AG10803 (cell line): ENCODE measurements at regions not wholly inside any gene's neighbourhood (a gene's known extent, or its start where the extent isn't known, plus 50 kb on each side); places are given as distances from the start of the nearest gene placed in this dataset.

Experiments used
- DNase-seq: peaks from one replicate; pipeline ENCODE4 v3.0.0; 2010; ENCODE audit warnings: low read depth
- H3K4me3 ChIP-seq: 2 replicates; pipeline ENCODE4 v1.5.1; 2011; ENCODE audit warnings: mild to moderate bottlenecking, low read length, control low read depth
- CTCF ChIP-seq: conservative IDR thresholded peaks from 2 replicates; pipeline ENCODE4 v1.5.1; 2011; ENCODE audit warnings: mild to moderate bottlenecking, low read length, control low read depth, inconsistent platforms

DNA sequence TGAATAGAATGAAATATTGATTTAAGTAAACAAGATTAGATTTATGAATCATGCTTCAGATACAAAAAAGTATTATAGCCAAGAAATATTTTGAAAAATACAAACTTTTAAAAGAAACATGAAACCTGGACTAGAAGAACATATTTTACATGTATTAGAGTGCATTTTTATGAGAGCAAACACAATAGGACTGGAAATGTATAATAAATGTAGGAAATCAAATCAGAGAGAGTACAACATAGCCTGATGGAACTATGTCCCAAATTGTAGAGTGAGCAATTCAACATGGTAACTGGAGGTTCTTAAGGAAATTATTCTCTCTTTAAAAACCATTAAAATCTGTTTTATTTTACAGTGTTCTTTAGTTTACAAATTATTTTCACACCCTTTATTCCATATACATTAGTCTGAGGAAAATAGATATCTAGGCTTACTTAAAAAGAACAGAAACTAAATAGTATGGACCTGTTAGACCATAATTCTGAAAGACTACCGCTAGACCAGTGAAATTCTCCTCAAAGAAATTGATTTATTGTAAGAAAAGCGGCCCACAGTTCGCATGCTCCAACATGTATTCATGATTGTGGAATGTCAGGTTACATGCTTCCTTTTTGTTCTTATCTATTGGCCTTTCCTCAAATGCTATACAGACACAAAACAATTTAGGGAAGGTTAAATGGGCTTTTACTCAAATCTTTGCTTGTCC lies 1526.5 kb upstream of the SLC10A2 start:
- no peak for TF ChIP-seq CTCF
- DNase-seq = no peak
- H3K4me3 ChIP-seq = no peak overlapping the region

DNA sequence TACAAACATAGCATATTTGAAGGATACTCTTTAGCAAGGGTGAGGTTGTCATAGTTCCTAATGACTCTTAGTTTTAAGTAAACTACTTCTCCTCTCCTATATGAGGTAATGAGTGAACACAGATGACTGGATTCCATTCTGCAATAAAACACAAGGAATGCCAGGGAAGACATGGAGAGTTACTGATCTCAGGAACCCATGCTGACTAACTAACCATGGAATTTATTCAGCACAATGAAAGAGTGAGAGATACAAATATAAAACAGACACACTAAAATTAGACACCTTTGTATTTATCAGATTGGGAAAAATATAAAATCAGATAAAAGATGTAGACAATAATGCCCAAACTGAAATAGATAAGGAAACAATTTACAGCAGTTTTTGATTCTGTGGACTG lies 1525.9 kb upstream of the SLC10A2 start:
- no peak overlapping the region for H3K4me3 ChIP-seq
- no peak for TF ChIP-seq CTCF
- DNase-seq = no peak

DNA sequence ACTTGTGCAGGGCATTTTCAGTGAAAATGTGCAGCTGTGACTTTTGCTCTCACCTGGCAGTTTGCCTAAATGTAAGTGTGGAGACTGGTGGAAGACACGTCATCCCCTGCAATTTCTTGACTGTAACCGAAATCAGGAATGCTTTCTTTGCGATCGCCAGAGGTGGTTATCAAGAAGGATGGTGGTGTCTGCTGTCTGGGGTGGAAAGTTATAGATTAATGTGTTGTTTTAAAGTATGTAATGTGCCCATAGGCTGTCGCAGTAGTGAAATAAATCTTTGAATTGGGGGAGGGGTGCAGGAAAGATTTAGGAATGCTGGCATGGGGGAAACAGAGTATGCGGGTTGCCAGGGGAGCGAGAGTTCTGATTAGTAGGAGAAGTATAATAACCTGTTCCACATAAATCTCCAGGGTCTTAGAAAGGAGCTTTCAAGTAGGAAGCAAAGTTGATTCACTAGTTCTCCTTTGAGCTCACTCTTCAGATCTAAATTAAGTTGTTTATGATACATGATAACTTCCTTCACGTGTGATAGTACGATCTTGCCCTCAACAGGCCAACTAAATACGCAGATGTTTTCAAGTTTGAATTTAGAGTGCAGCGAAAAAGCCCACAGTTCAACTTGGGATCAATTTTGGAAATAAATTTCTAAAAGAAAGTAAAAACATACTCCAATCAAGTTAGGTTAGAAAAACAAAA lies 1520.0 kb upstream of the SLC10A2 start:
- no peak for DNase-seq
- no peak overlapping the region for H3K4me3 ChIP-seq
- no peak for TF ChIP-seq CTCF

DNA sequence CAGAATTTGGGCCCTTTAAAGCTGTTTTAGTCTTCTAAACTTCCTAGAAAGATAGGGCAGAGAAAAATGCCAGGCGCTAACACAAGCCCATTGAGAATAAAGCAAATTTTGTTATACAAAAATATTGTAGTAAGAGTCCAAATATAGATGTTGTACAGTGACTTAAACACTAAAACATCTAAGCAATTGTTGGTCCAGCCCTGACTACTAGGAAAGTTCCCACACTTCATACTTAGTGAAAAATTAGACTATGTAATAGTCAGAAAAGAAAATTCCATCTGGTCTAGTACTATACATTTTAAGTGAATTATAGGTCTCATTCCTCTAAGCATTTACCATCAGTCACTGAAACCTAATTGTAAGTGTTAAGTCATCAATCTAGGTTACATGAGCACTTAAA lies 1518.3 kb upstream of the SLC10A2 start:
- no peak for DNase-seq
- TF ChIP-seq CTCF = no peak
- no peak overlapping the region for H3K4me3 ChIP-seq

DNA sequence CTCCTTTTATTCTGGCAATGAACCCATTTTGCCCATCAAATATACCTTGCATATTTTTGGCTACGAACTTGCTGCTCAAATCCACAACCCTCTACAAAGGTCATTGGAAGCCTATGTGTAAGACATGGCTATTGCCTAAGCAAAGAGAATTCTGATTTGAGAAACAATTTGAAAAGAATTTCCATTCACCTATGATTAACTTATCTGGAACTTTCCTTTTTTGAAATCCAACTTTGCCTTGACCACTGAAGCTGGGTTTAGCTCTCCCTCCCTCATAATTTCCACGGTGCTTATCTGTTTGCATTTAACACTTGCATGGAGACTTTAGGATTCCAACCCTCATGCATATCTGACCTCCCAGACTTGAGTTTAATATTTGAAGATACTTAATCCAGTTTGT lies 1514.7 kb upstream of the SLC10A2 start:
- no peak overlapping the region for H3K4me3 ChIP-seq
- no peak for TF ChIP-seq CTCF
- no peak for DNase-seq

GRCh38 chr13:104577071-104577815 lies 1511.0 kb upstream of the SLC10A2 start:
- H3K4me3 ChIP-seq = no peak overlapping the region
- DNase-seq = no peak
- no peak for TF ChIP-seq CTCF
